Nephron (organoid): ENCODE measurements at regions not wholly inside any gene's neighbourhood (a gene's known extent, or its start where the extent isn't known, plus 50 kb on each side); places are given as distances from the start of the nearest gene placed in this dataset.

Experiments used
- H3K27ac Mint-ChIP-seq, 3 experiments: 2 replicates each; pipeline ENCODE4 v1.8.0; 2020; ENCODE audit warnings: mixed read lengths in 3 of 3, mild to moderate bottlenecking in 2 of 3, moderate library complexity in 1 of 3
- H3K27me3 Mint-ChIP-seq: 2 replicates; pipeline ENCODE4 v1.8.0; 2021; ENCODE audit warnings: low read depth, mild to moderate bottlenecking, moderate library complexity, mixed read lengths
- H3K36me3 Mint-ChIP-seq: 2 replicates; pipeline ENCODE4 v1.8.0; 2020; ENCODE audit warnings: low read depth, mixed read lengths
- H3K4me1 Mint-ChIP-seq: 2 replicates; pipeline ENCODE4 v1.8.0; 2020; ENCODE audit warnings: mixed read lengths
- H3K4me3 Mint-ChIP-seq, 3 experiments: 2 replicates each; pipeline ENCODE4 v1.8.0; 2020; ENCODE audit warnings: mild to moderate bottlenecking in 3 of 3, mixed read lengths in 3 of 3, moderate library complexity in 2 of 3
- H3K9me3 Mint-ChIP-seq: 2 replicates; pipeline ENCODE4 v1.8.0; 2020; ENCODE audit warnings: mixed read lengths
- TF ChIP-seq, protein P1 (sequence below), 3 experiments: fragments of 200-600 bp; sonication (generic); IDR thresholded peaks; one replicate each; pipeline ENCODE4 v1.5.0; 2021; ENCODE audit warnings: antibody characterized with exemption in 3 of 3; ENCODE audit not compliant: unreplicated experiment in 3 of 3

DNA sequence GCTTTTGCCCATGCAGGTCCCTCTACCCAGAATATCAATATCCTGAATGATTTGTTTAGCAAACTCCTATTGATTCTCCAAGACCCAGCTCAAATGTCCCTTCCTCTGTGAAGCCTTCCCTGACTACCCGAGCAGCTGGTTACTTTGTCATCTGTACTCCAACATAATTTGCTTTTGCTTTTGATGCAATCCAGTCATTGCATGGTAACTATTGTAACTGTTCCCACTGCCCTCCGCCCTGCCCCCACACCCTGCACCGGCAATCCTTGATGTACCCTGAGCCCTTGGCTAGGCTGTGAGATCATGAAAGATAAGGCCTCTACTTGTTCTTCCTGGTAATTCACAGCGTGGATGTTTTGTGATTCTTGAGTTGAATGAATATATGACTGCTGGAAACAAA lies 119.9 kb upstream of the BOD1 start:
- Mint-ChIP-seq H3K4me3 (no peak overlapping the region), H3K27me3 (peaks cover 12% of the 10 kb centered on the region), H3K36me3 (no peaks in the 10 kb centered on the region), H3K4me1 (peaks cover 37% of the 10 kb centered on the region), H3K9me3 (no peaks in the 10 kb centered on the region), H3K27ac (peak overlapping the region; percentile 22 to 67 (median 61))
- TF ChIP-seq, protein P1, sequence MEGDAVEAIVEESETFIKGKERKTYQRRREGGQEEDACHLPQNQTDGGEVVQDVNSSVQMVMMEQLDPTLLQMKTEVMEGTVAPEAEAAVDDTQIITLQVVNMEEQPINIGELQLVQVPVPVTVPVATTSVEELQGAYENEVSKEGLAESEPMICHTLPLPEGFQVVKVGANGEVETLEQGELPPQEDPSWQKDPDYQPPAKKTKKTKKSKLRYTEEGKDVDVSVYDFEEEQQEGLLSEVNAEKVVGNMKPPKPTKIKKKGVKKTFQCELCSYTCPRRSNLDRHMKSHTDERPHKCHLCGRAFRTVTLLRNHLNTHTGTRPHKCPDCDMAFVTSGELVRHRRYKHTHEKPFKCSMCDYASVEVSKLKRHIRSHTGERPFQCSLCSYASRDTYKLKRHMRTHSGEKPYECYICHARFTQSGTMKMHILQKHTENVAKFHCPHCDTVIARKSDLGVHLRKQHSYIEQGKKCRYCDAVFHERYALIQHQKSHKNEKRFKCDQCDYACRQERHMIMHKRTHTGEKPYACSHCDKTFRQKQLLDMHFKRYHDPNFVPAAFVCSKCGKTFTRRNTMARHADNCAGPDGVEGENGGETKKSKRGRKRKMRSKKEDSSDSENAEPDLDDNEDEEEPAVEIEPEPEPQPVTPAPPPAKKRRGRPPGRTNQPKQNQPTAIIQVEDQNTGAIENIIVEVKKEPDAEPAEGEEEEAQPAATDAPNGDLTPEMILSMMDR (IDR thresholded peaks at IDR 0.05; ENCODE audit: unreplicated experiment in 3 of 3), result no peak

DNA sequence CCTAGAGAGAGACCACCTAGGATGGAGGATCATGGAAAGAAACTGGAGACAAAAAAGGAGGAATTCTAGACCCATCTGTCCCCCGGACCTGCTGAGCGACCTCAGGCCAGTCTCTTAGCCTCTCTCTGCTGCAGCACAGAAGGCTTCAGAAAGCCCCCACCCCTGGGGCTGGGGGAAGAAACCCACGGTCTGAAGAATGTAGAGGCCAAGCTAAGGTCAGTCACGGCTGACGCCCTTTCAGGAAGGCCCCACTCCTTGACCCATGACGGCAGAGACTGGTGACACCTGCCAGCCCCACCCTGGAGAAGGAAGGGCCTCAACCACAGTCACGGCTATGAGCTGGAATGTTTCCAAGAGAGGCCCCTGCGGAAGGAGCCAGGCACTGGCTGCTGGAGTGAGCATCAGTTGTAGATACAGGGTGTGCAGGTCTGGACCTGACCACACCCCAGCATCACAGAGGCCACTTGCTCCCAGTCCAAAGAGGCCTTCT lies 120.5 kb upstream of the BOD1 start:
- Mint-ChIP-seq H3K27me3 (peaks cover 12% of the 10 kb centered on the region), H3K27ac (peak overlapping the region; percentile 22 to 67 (median 61)), H3K9me3 (no peaks in the 10 kb centered on the region), H3K36me3 (no peaks in the 10 kb centered on the region), H3K4me1 (peaks cover 37% of the 10 kb centered on the region), H3K4me3 (no peak overlapping the region)
- TF ChIP-seq, protein P1 (IDR thresholded peaks at IDR 0.05; ENCODE audit: unreplicated experiment in 3 of 3), result no peak

DNA sequence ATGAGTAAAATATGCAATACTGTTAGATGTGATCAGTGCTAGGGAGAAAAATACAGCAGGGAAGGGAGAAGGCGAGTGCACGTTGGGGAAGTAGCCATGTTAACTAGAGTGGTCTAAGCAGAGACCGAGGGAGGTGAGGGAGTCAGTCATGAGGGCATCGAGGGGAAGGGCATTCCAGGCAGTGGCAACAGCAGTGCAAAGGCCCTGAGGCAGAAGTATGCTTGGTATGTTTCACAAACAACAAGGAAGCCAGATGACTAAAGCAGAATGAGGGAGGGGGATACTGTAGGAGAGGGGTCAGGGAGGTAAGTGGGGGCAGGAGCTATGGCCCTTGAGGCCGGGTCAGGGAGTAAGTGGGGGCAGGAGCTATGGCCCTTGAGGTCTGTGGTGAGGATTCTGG lies 123.3 kb upstream of the BOD1 start:
- H3K27ac Mint-ChIP-seq, result peak overlapping the region; percentile 10 to 36 (median 12)
- no peak overlapping the region for H3K4me3 Mint-ChIP-seq
- H3K27me3 Mint-ChIP-seq, result peaks cover 3% of the 10 kb centered on the region
- H3K36me3 Mint-ChIP-seq, result no peaks in the 10 kb centered on the region
- TF ChIP-seq, protein P1 (IDR thresholded peaks at IDR 0.05; ENCODE audit: unreplicated experiment in 3 of 3), result no peak
- H3K9me3 Mint-ChIP-seq, result no peaks in the 10 kb centered on the region
- H3K4me1 Mint-ChIP-seq, result peaks cover 45% of the 10 kb centered on the region

DNA sequence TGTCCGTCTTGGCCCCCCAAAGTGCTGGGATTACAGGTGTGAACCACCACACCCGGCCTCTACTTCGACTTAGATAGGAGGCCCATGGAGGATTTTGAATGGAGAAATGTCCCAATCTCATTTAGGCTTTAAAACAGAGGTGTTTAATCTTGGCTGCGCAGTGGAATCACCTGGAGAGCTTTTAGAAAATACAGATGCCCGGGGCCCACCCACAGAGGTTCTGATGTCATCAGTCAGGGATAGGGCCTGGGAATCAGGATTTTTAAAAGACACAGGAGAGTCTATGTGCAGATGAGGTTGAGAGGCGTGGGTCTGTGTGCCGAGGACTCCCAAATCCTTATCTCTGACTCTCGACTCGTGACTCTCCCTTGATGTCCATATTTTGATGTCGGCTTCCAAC lies 124.0 kb upstream of the BOD1 start:
- peaks cover 45% of the 10 kb centered on the region for H3K4me1 Mint-ChIP-seq
- TF ChIP-seq, protein P1 (IDR thresholded peaks at IDR 0.05; ENCODE audit: unreplicated experiment in 3 of 3), result no peak
- H3K27me3 Mint-ChIP-seq, result no peaks in the 10 kb centered on the region
- no peaks in the 10 kb centered on the region for H3K36me3 Mint-ChIP-seq
- no peaks in the 10 kb centered on the region for H3K9me3 Mint-ChIP-seq
- no peak overlapping the region for H3K27ac Mint-ChIP-seq
- no peak overlapping the region for H3K4me3 Mint-ChIP-seq

DNA sequence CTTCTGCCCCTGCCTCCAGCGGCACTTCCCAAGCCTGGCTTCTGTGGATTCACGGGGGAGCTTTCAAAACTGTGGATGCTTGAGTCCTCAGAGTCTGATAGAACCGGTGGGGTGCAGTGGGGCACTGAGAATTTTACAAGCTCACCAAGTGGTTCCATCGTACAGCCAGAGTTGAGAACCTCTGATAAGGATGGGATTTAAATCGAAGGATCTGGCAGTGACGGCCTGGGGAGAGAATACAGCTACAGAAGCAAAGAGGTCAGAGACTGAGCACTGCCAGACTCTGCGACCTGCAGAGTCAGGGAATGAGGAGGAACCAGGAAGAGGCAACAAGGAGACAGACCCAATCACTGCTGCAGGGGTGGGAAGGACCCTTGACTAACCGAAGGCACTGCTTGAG lies 124.6 kb upstream of the BOD1 start:
- no peak overlapping the region for H3K4me3 Mint-ChIP-seq
- peak overlapping the region in 2 of 3 experiments; percentile 8 to 28 for H3K27ac Mint-ChIP-seq
- no peaks in the 10 kb centered on the region for H3K36me3 Mint-ChIP-seq
- H3K27me3 Mint-ChIP-seq, result no peaks in the 10 kb centered on the region
- H3K9me3 Mint-ChIP-seq, result no peaks in the 10 kb centered on the region
- H3K4me1 Mint-ChIP-seq, result peaks cover 48% of the 10 kb centered on the region
- TF ChIP-seq, protein P1 (IDR thresholded peaks at IDR 0.05; ENCODE audit: unreplicated experiment in 3 of 3), result no peak

DNA sequence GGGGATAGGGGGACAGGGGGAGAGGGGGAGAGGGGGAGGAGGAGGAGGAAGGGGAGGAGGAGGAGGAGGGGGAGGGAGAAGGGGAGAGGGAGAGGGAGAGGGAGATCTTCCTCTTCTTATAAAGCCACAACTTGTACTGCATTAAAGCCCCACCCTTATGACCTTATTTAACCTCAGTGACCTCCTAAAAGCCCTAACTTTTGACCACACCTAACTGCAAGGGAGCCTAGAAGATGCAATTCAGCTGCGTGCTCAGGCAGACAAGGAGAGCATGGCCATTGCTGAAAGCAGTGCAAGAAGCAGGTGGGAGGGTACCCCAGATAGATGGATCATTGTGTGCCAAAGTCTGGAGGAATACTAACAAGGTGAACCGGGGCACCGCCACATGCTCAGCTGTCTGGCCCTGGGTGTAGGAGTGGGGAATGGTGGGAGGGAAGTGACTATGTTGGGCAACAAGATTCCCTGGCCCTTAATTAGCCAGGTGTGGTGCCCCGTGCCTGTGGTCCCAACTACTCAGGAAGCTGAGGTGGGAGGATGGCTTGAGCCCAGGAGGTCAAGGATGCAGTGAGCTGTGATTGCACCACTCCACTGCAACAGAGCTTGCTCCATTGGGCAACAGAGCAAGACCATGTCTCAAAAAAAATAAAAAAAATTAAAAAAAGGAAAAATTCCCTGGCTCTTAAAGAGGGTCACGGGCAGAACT lies 125.4 kb upstream of the BOD1 start:
- Mint-ChIP-seq H3K27me3 (no peaks in the 10 kb centered on the region), H3K36me3 (no peaks in the 10 kb centered on the region), H3K27ac (peak overlapping the region in 2 of 3 experiments; percentile 8 to 53), H3K9me3 (no peaks in the 10 kb centered on the region), H3K4me3 (no peak overlapping the region), H3K4me1 (peaks cover 45% of the 10 kb centered on the region)
- TF ChIP-seq, protein P1 (IDR thresholded peaks at IDR 0.05; ENCODE audit: unreplicated experiment in 3 of 3), result no peak
